Adrenal gland (tissue), 9 donors: ENCODE measurements at regions not wholly inside any gene's neighbourhood (a gene's known extent, or its start where the extent isn't known, plus 50 kb on each side); places are given as distances from the start of the nearest gene placed in this dataset.
"Not testable (repeated sequence)": the region's sequence is repeated elsewhere in the genome, so short reads cannot be mapped to it uniquely, and the experiment has no call there.

ENCODE experiments used
- DNase-seq, 7 donors: peaks; one replicate each; pipeline ENCODE4 v3.0.0-alpha.2; 2019 to 2020
- H3K27ac ChIP-seq, 5 donors: fragments of 200-600 bp; sonication (generic) in 4 of 5; 1 replicate in 3 of 5; 2 replicates in 2 of 5; pipeline versions ENCODE4 v1.5.1 to v1.8.0; 2016 to 2020; ENCODE audit warnings: mild to moderate bottlenecking in 1 of 5
- H3K27me3 ChIP-seq: fragments of 200-600 bp; 2 replicates; pipeline ENCODE4 v1.8.0; 2021
- H3K36me3 ChIP-seq, 2 donors: fragments of 200-600 bp; replicated peaks in 1 of 2; 1 replicate in 1 of 2; 2 replicates in 1 of 2; pipeline versions ENCODE4 v1.5.1 to v1.8.0; 2018 to 2022
- H3K4me1 ChIP-seq, 2 donors: fragments of 200-600 bp; replicated peaks in 1 of 2; 1 replicate in 1 of 2; 2 replicates in 1 of 2; pipeline versions ENCODE4 v1.5.1 to v1.8.0; 2018 to 2021
- H3K4me3 ChIP-seq, 4 donors: fragments of 200-600 bp; sonication (generic) in 3 of 4; one replicate each; pipeline ENCODE4 v1.5.1; 2016 to 2018
- H3K9me3 ChIP-seq, 3 donors: fragments of 200-600 bp; sonication (generic) in 1 of 3; replicated peaks in 1 of 3; 1 replicate in 2 of 3; 2 replicates in 1 of 3; pipeline versions ENCODE4 v1.5.1 to v1.8.0; 2016 to 2021
- POLR2A ChIP-seq, 2 donors: fragments of 450-650 bp; IDR thresholded peaks; one replicate each; pipeline ENCODE4 v1.6.1; 2017; ENCODE audit warnings: antibody characterized with exemption in 2 of 2, mild to moderate bottlenecking in 2 of 2, moderate library complexity in 1 of 2
- WGBS, 4 donors: extraction: QIAGEN DNeasy Blood & Tissue Kit in 2 of 4; methylation state at CpG; one replicate each; pipeline versions ENCODE4 v1.1.5 to v1.1.7; 2013 to 2017; 5-methylcytosine and 5-hydroxymethylcytosine counted together
- intact Hi-C, 2 donors: fragments of 100-400 bp; cut with DNase I; formaldehyde crosslinking; loops; one replicate each; pipeline versions ENCODE4 v1.14.1 to v1.15.0; 2022 to 2023
- TF ChIP-seq, protein P1 (sequence below), 6 experiments: fragments of 450-650 bp in 4 of 6; fragments of 200-600 bp in 2 of 6; sonication (generic) in 1 of 6; IDR thresholded peaks; 1 replicate in 5 of 6; 2 replicates in 1 of 6; pipeline versions ENCODE4 v1.5.1 to v1.8.0; 2016 to 2021; ENCODE audit warnings: antibody characterized with exemption in 6 of 6, mild to moderate bottlenecking in 2 of 6, moderate library complexity in 1 of 6
- donor health status: healthy with polysubstance abuse.
- donor health status: Bipolar disorder and iron deficiency.
- donor health status: DM: yes; HTN: yes; CAD: no.
- donor health status: DM: no; HTN: no; CAD: no.
- donor health status: DM: no; HTN: no; CAD: no.

DNA sequence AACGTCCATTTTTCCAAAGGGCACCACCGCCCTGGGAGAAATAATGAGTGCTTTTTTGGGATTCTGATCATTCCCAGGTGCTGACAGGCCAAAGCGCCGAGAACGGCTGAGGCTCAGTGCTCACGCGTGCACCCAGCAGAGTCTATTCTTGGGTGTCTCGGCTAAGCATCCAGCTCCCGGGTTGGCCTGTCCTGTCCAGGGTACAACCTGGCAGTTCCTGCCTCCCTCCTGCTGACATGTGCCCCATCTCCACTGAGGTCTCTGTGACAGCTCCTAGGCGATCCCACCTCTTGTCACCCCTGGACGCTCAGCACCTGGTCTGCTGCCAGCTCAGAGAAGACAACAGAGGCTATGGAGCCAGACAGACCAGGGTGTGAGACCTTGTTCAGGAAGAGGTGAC lies 684.5 kb downstream of the PTPRU start:
- WGBS, 4 donors = 67 to 87% (median 76%) methylated on average over 9 to 11 of the region's 11 CpGs
- intact Hi-C loops = no loop called here
- Histone ChIP-seq H3K4me3 (no peak overlapping the region), H3K36me3 (no peaks in the 10 kb centered on the region), H3K9me3 (no peaks in the 10 kb centered on the region), H3K4me1 (no peaks in the 10 kb centered on the region), H3K27ac (no peak overlapping the region), H3K27me3 (no peaks in the 10 kb centered on the region)
- no peak for DNase-seq
- TF ChIP-seq POLR2A (IDR thresholded peaks at IDR 0.05) = no peak
- TF ChIP-seq, protein P1, sequence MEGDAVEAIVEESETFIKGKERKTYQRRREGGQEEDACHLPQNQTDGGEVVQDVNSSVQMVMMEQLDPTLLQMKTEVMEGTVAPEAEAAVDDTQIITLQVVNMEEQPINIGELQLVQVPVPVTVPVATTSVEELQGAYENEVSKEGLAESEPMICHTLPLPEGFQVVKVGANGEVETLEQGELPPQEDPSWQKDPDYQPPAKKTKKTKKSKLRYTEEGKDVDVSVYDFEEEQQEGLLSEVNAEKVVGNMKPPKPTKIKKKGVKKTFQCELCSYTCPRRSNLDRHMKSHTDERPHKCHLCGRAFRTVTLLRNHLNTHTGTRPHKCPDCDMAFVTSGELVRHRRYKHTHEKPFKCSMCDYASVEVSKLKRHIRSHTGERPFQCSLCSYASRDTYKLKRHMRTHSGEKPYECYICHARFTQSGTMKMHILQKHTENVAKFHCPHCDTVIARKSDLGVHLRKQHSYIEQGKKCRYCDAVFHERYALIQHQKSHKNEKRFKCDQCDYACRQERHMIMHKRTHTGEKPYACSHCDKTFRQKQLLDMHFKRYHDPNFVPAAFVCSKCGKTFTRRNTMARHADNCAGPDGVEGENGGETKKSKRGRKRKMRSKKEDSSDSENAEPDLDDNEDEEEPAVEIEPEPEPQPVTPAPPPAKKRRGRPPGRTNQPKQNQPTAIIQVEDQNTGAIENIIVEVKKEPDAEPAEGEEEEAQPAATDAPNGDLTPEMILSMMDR (IDR thresholded peaks at IDR 0.05) = no peak

- Histone ChIP-seq H3K9me3 (no peaks in the 10 kb centered on the region), H3K27ac (no peak overlapping the region), H3K36me3 (no peaks in the 10 kb centered on the region), H3K4me3 (no peak overlapping the region), H3K27me3 (no peaks in the 10 kb centered on the region), H3K4me1 (no peaks in the 10 kb centered on the region)
- intact Hi-C loops = no loop called here
- TF ChIP-seq, protein P1 (IDR thresholded peaks at IDR 0.05) = no peak
- TF ChIP-seq POLR2A (IDR thresholded peaks at IDR 0.05) = no peak
- WGBS, 4 donors = 70 to 87% (median 75%) methylated on average over 2 to 9 of the region's 9 CpGs
- DNase-seq = no peak
Observed at GRCh38 chr1:29920316-29920715, 684.0 kb downstream of the PTPRU start.

- H3K36me3 ChIP-seq, intact Hi-C loops, H3K4me1 ChIP-seq, H3K27ac ChIP-seq, H3K4me3 ChIP-seq, H3K9me3 ChIP-seq, DNase-seq, H3K27me3 ChIP-seq: not testable (repeated sequence)
- WGBS, 4 donors = 73 to 88% (median 85%) methylated on average over 7 of the region's 7 CpGs
Observed at GRCh38 chr1:29919041-29919440, 682.7 kb downstream of the PTPRU start.

GRCh38 chr1:29916656-29917369 lies 680.5 kb downstream of the PTPRU start:
- Histone ChIP-seq H3K4me1 (no peaks in the 10 kb centered on the region), H3K9me3 (no peaks in the 10 kb centered on the region), H3K4me3 (no peak overlapping the region), H3K27me3 (peaks cover 6% of the 10 kb centered on the region), H3K36me3 (no peaks in the 10 kb centered on the region), H3K27ac (no peak overlapping the region)
- no peak for DNase-seq
- 82 to 95% (median 88%) methylated on average over 3 of the region's 3 CpGs for WGBS, 4 donors
- intact Hi-C loops = no loop called here
- no peak for TF ChIP-seq POLR2A (IDR thresholded peaks at IDR 0.05)
- TF ChIP-seq, protein P1 (IDR thresholded peaks at IDR 0.05) = no peak

GRCh38 chr1:29914936-29915335 lies 678.6 kb downstream of the PTPRU start:
- Histone ChIP-seq H3K36me3 (no peaks in the 10 kb centered on the region), H3K4me1 (no peaks in the 10 kb centered on the region), H3K27ac (no peak overlapping the region), H3K27me3 (peaks cover 6% of the 10 kb centered on the region), H3K4me3 (no peak overlapping the region), H3K9me3 (no peaks in the 10 kb centered on the region)
- DNase-seq = no peak
- intact Hi-C loops = no loop called here
- WGBS, 4 donors = 0 to 24% (median 15%) methylated on average over 1 of the region's 1 CpG
- no peak for TF ChIP-seq POLR2A (IDR thresholded peaks at IDR 0.05)
- TF ChIP-seq, protein P1 (IDR thresholded peaks at IDR 0.05) = no peak
